Breast epithelium (tissue), 3 donors: ENCODE measurements at regions not wholly inside any gene's neighbourhood (a gene's known extent, or its start where the extent isn't known, plus 50 kb on each side); places are given as distances from the start of the nearest gene placed in this dataset.

ENCODE experiments used
- CTCF ChIP-seq, 3 donors: fragments of 450-650 bp; IDR thresholded peaks; one replicate each; pipeline ENCODE4 v1.5.1; 2016 to 2017; ENCODE audit warnings: antibody characterized with exemption in 3 of 3, mild to moderate bottlenecking in 3 of 3, moderate library complexity in 3 of 3
- POLR2A ChIP-seq: fragments of 450-650 bp; IDR thresholded peaks from one replicate; pipeline ENCODE4 v1.6.1; 2016; ENCODE audit warnings: antibody characterized with exemption, mild to moderate bottlenecking, moderate library complexity
- POLR2AphosphoS5 ChIP-seq, 3 donors: sonication (generic); formaldehyde crosslinking; IDR thresholded peaks; one replicate each; pipeline ENCODE4 v1.6.1; 2017; ENCODE audit warnings: antibody characterized with exemption in 3 of 3

GRCh38 chr19:31770223-31770622 is 421.0 kb upstream of the TSHZ3 start:
- TF ChIP-seq POLR2A (no peak), CTCF (IDR thresholded peaks at IDR 0.05) (no peak), POLR2AphosphoS5 (IDR thresholded peaks at IDR 0.05) (no peak)
